Transverse colon (tissue), 4 donors: ENCODE measurements at regions not wholly inside any gene's neighbourhood (a gene's known extent, or its start where the extent isn't known, plus 50 kb on each side); places are given as distances from the start of the nearest gene placed in this dataset.

Experiments used
- DNase-seq: peaks from one replicate; pipeline ENCODE4 v3.0.0-alpha.2; 2019
- H3K27ac ChIP-seq, 4 donors: fragments of 200-600 bp; sonication (generic); 2 replicates each; pipeline ENCODE4 v1.5.1; 2016 to 2018; ENCODE audit warnings: inconsistent platforms in 4 of 4
- H3K27me3 ChIP-seq: fragments of 200-600 bp; sonication (generic); 2 replicates; pipeline ENCODE4 v1.5.1; 2017; ENCODE audit warnings: inconsistent platforms
- H3K36me3 ChIP-seq, 4 donors: fragments of 200-600 bp; sonication (generic); 2 replicates each; pipeline ENCODE4 v1.5.1; 2017 to 2019; ENCODE audit warnings: inconsistent platforms in 4 of 4
- H3K4me1 ChIP-seq, 4 donors: fragments of 200-600 bp; sonication (generic); 2 replicates each; pipeline ENCODE4 v1.5.1; 2017 to 2020; ENCODE audit warnings: inconsistent platforms in 4 of 4
- H3K4me3 ChIP-seq, 4 donors: fragments of 200-600 bp; sonication (generic); 1 replicate in 1 of 4; 2 replicates in 3 of 4; pipeline versions ENCODE4 v1.5.1 to v1.6.1; 2017 to 2019; ENCODE audit warnings: inconsistent platforms in 4 of 4
- H3K9me3 ChIP-seq, 2 donors: fragments of 200-600 bp; sonication (generic); 2 replicates each; pipeline ENCODE4 v1.5.1; 2017 to 2019; ENCODE audit warnings: inconsistent platforms in 2 of 2
- EP300 ChIP-seq: sonication (generic); formaldehyde crosslinking; IDR thresholded peaks from one replicate; pipeline ENCODE4 v1.6.1; 2017; ENCODE audit warnings: antibody characterized with exemption, low read depth
- POLR2A ChIP-seq: fragments of 450-650 bp; IDR thresholded peaks from one replicate; pipeline ENCODE4 v1.6.1; 2016; ENCODE audit warnings: antibody characterized with exemption, mild to moderate bottlenecking, moderate library complexity
- POLR2AphosphoS5 ChIP-seq, 3 donors: sonication (generic); formaldehyde crosslinking; IDR thresholded peaks; one replicate each; pipeline ENCODE4 v1.6.1; 2016; ENCODE audit warnings: antibody characterized with exemption in 3 of 3
- WGBS, 2 donors: methylation state at CpG; one replicate each; pipeline ENCODE4 v1.1.5; 2018; ENCODE audit warnings: low coverage in 1 of 2; 5-methylcytosine and 5-hydroxymethylcytosine counted together
- in situ Hi-C, 4 donors: fragments of 200-750 bp; cut with MboI; loops; one replicate each; pipeline versions ENCODE4 v1.15.0 to v1.15.1; 2017; ENCODE audit warnings: low sequenced_read_pairs in 3 of 4, low pct_ligation_motif_present in 1 of 4, low pct_unique_long_range_greater_than_20kb in 1 of 4
- intact Hi-C: fragments of 100-400 bp; cut with DNase I; formaldehyde crosslinking; loops from one replicate; pipeline ENCODE4 v1.15.1; 2023; ENCODE audit warnings: low total_unique reads
- TF ChIP-seq, protein P1 (sequence below), 5 experiments: fragments of 200-600 bp in 3 of 5; fragments of 450-650 bp in 2 of 5; sonication (generic) in 3 of 5; IDR thresholded peaks; 1 replicate in 2 of 5; 2 replicates in 3 of 5; pipeline ENCODE4 v1.5.1; 2016 to 2017; ENCODE audit warnings: antibody characterized with exemption in 5 of 5, inconsistent platforms in 3 of 5, mild to moderate bottlenecking in 2 of 5, moderate library complexity in 1 of 5

DNA sequence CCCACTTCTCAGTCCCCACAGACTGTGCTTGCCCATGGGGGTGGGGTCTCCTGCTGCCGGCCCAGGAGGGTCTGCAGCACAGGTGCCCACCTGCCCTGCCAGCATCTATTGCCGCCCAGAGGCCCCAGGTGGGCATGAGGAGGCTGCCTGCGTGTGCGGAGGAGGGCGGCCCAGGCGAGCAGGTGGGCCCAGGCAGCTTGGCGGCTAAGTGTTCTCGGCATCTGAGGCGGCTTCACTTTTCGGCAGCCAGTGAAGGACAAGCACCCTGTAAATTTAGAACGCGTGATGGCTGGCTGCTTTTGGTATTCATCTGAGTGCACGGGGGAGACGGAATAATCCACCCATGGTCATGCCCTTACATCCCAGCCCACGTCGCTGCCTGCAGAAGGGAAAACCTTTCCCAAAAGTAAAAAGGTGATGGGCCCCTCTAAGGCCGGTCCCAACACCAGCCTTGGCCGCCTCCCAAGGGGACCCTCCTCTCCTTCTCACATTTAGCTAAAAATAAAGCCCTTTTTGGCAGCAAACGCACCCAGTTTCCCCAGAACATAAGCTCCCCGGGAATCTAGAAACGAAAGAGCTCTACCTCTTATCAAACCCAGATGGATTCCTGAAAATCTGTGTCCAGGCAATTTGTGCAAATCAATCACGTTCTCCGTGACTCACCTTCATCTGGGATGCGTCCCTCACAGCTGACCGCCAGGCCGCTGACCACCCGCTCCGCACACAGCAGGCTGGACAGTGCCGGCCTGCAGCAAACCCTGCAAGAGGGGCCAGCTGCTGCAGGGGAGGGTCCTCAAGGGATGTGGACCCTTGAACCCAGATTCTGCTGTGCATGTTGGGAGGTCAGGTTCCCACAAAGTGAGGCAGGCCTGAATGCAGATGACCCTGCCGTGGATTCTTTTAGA lies 79.4 kb downstream of the RBFOX3 start:
- Histone ChIP-seq H3K27ac (no peak overlapping the region), H3K9me3 (no peaks in the 10 kb centered on the region), H3K36me3 (no peaks in the 10 kb centered on the region), H3K4me3 (no peak overlapping the region), H3K27me3 (peaks cover 7% of the 10 kb centered on the region), H3K4me1 (no peaks in the 10 kb centered on the region)
- TF ChIP-seq POLR2A (no peak), POLR2AphosphoS5 (IDR thresholded peaks at IDR 0.05) (no peak), EP300 (no peak)
- TF ChIP-seq, protein P1, sequence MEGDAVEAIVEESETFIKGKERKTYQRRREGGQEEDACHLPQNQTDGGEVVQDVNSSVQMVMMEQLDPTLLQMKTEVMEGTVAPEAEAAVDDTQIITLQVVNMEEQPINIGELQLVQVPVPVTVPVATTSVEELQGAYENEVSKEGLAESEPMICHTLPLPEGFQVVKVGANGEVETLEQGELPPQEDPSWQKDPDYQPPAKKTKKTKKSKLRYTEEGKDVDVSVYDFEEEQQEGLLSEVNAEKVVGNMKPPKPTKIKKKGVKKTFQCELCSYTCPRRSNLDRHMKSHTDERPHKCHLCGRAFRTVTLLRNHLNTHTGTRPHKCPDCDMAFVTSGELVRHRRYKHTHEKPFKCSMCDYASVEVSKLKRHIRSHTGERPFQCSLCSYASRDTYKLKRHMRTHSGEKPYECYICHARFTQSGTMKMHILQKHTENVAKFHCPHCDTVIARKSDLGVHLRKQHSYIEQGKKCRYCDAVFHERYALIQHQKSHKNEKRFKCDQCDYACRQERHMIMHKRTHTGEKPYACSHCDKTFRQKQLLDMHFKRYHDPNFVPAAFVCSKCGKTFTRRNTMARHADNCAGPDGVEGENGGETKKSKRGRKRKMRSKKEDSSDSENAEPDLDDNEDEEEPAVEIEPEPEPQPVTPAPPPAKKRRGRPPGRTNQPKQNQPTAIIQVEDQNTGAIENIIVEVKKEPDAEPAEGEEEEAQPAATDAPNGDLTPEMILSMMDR (IDR thresholded peaks at IDR 0.05) = no peak
- intact Hi-C loops (no loop called here), in situ Hi-C loops (no loop called here)
- 80 to 82% methylated on average over 5 to 29 of the region's 30 CpGs for WGBS, 2 donors
- no peak for DNase-seq

DNA sequence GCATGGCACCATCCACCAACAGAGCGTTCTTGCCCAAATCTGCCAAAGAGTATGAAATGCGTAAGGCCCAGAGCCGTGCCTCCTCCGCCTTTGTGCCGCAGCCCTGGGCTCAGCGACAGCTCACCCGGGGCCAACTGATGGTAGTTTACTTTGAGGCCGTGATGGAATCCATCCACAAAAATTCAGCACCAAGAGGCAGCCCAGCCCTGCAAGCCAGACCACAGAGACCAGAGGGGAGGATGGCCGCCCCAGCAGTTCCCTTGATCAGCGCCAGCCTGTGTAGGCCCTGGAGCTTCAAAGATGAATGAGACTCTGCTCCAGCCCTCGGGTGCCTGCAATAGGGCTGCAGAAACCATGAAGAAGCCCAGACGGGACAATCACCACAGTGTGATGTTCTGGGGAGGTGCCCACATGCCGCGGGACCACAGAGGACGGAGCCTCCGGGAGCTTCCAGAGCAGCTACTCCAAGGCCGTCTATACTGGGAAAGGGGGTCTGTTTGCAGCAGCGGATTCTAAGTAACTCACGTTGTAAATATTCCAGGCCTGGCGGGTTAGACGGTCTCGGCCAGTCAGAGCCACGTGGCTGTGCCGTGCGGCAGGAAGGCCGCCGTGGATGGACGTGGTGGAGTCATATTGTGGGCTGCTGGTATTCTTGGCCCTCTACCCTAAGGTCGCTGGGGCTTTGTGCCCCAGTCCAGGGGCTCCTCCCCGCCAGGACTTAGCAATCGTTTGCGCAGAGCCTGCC lies 80.3 kb downstream of the RBFOX3 start:
- no peak overlapping the region for H3K4me3 ChIP-seq
- TF ChIP-seq, protein P1 (IDR thresholded peaks at IDR 0.05) = no peak
- TF ChIP-seq EP300 = no peak
- no peak for TF ChIP-seq POLR2AphosphoS5 (IDR thresholded peaks at IDR 0.05)
- no peak for TF ChIP-seq POLR2A
- 82% methylated on average over 29 of the region's 32 CpGs; no CpG with 5 or more reads in 1 of the 2 donors for WGBS, 2 donors
- no peaks in the 10 kb centered on the region for H3K9me3 ChIP-seq
- H3K27me3 ChIP-seq = peaks cover 7% of the 10 kb centered on the region
- in situ Hi-C loops (no loop called here), intact Hi-C loops (no loop called here)
- no peaks in the 10 kb centered on the region for H3K36me3 ChIP-seq
- H3K27ac ChIP-seq = no peak overlapping the region
- no peak for DNase-seq
- H3K4me1 ChIP-seq = no peaks in the 10 kb centered on the region

DNA sequence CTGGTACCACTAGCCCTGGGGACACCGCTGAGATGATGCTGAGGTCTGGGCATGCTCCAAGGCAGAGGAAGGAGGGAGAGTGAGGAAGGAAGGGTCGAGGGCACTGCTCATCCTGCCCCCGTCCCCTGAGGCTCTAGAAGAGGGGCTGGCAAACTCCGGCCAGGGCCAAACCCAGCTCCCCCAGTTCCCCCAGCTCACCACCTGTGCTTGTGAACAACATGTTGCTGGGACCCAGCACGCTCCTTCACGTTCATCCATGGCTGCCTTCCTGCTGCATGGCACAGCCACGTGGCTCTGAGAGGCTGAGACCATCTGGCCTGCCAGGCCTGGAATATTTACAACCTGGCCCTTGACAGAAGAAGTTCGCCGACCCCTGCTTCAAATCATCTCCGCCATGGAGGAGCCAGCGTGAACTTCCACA lies 81.2 kb downstream of the RBFOX3 start:
- in situ Hi-C loops (no loop called here), intact Hi-C loops (no loop called here)
- peaks cover 9% of the 10 kb centered on the region for H3K27me3 ChIP-seq
- DNase-seq = no peak
- H3K27ac ChIP-seq = no peak overlapping the region
- TF ChIP-seq POLR2AphosphoS5 (IDR thresholded peaks at IDR 0.05) (no peak), POLR2A (no peak), EP300 (no peak)
- TF ChIP-seq, protein P1 (IDR thresholded peaks at IDR 0.05) = no peak
- no peaks in the 10 kb centered on the region for H3K4me1 ChIP-seq
- H3K36me3 ChIP-seq = no peaks in the 10 kb centered on the region
- H3K4me3 ChIP-seq = no peak overlapping the region
- no peaks in the 10 kb centered on the region for H3K9me3 ChIP-seq
- WGBS, 2 donors = 50 to 100% methylated on average over 1 to 11 of the region's 11 CpGs

DNA sequence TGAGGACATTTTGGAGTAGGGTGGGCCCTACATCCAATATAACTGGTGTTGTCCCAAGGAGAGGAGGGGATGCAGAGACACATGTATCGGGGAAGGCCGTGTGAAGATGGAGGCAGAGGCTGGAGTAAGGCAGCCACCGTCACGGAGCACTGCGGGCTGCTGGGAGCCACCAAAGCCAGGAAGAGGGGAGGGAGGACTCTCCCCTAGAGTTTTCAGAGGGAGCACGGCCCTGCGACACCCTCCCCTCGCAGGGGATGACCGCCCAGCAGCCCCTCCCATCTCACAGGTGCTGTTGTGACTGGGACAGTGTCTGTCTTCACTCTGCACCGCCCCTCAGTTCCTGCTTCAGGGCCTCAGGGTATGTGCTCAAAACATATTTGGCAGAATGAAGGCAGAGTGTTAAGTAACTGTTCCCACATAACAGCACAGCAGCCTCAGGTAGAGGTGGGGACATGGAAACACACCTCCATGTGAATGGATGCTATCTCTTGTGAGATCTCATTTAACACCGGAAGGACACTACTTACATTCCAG lies 82.2 kb downstream of the RBFOX3 start:
- intact Hi-C loops (no loop called here), in situ Hi-C loops (no loop called here)
- Histone ChIP-seq H3K27me3 (peaks cover 17% of the 10 kb centered on the region), H3K27ac (no peak overlapping the region), H3K4me3 (no peak overlapping the region), H3K4me1 (no peaks in the 10 kb centered on the region), H3K36me3 (no peaks in the 10 kb centered on the region), H3K9me3 (no peaks in the 10 kb centered on the region)
- TF ChIP-seq EP300 = no peak
- TF ChIP-seq, protein P1 (IDR thresholded peaks at IDR 0.05) = no peak
- no peak for TF ChIP-seq POLR2AphosphoS5 (IDR thresholded peaks at IDR 0.05)
- no peak for TF ChIP-seq POLR2A
- WGBS, 2 donors = 69 to 88% methylated on average over 5 to 11 of the region's 11 CpGs
- no peak for DNase-seq
